HG02970 (cell line): ENCODE measurements at regions not wholly inside any gene's neighbourhood (a gene's known extent, or its start where the extent isn't known, plus 50 kb on each side); places are given as distances from the start of the nearest gene placed in this dataset.

Experiments
- ATAC-seq: cut with Tn5 transposase; IDR thresholded peaks from one replicate; pipeline ENCODE4 v1.9.1; 2021; ENCODE audit warnings: mild to moderate bottlenecking, moderate library complexity, moderate number of reproducible peaks; ENCODE audit not compliant: unreplicated experiment, low FRiP score

DNA sequence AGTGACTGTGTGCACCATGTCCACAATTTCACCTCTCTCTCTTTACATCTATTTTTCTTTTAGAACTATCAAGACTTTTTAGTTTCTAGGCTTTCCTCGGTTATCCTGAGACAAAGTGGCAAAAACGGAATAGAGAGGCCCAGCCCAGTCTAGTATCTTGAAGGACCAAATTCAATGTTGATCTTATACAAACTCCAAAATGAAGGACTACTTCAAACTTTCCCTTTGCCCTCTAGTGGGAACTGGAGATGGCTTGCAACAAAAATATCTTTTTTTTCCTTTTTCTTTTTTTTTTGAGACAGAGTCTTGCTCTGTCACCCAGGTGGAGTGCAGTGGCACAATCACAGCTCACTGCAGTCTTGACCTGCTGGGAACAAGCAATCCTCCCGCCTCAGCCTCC, 338.5 kb upstream of the UMPS start:
- ATAC-seq, result no peak

DNA sequence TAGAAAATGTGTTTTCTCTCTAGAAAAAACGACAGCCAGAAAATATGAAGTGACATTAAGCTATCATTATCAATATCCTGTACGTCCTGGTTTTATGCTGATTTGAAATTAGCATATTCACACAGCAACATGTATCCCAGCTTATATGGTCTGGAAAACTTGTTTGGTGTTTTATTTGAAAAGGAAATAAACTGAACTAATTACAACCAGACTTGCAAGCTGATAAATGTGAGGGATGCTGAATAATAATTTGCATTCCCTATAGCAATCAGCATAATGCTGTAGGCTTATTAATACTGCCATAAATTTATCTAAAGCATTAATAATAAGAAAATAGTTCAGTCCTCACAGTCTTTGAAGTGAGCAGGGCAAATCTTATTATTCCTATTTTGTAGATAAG, 336.9 kb upstream of the UMPS start:
- no peak for ATAC-seq

DNA sequence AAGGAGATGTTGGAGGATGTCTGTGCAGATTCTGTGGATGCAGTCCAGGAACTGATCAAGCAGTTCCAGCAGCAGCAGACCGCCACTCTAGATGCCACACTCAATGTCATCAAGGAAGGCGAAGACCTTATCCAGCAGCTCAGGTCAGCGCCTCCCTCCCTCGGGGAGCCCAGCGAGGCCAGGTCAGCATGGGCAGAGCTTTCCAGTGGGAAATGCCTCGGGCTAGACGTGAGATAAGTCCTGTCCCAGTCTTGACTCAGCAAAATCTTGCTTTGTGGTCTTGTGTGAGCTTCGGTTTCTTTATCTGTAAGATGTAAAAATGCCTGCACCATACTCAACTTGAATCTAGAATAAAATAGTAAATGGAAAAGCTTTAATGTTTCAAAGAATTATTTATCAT, 335.1 kb upstream of the UMPS start:
- no peak for ATAC-seq

DNA sequence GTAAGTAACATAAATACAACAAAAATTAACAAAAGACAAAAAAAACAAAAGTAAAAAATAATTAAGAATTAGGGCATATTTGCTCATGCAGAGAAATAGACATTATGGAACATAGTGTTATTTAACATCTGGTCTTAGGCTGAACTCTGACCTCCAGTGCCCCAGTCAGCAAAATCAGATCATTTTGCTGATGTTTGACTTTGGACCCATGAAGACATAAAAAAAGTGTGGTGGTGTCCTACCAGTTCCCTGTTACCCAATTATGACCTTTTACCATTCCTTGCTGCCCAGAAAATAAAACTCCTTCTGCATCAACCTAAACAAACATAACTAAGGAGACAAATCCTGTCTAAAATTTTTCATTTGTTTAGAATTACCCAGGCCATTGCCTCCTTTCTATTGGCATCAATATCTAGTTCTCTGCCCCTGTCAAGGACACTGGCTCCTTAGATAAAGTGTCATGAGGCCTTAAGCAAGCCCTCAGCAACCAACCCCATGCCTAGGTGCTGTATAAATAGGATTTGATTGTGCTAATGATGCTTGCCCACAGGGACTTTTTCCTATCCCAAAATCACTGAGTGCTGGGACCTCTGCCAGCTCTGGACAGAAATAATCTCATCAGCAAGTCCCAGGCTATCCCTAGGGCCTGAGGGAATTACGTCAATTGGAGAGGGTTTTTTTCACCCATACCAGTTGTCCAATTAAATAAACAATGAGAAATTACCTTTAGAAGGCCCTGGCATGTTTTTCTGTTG, 334.5 kb upstream of the UMPS start:
- no peak for ATAC-seq

DNA sequence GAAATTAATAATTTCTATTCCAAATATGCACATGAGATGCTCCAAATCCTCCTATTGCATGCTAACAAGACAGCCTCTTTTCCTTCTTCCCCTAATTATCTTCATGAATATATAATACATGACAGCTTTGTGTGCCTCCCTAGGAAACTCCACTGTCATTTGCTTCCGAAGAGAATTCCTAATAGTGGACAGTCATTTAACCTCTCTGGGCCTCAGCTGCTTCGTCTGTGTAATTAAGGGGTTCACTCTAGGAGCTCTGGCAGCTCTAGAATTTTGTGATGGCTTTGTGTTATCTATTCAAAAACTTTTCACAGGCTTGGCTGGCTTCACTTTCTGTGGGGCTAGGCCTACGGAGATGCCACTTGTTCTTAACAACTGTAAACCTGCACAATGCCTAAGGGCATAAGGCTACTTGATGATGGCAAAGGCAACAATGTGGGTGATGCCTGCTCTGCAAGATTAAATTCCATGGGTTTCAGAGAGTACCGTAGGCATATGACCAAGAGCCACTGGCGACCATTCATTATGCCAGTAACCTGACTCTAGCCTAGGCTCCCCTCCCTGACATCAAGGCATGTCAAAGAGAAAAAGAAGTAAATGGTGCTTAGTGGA, 333.8 kb upstream of the UMPS start:
- ATAC-seq, result no peak

DNA sequence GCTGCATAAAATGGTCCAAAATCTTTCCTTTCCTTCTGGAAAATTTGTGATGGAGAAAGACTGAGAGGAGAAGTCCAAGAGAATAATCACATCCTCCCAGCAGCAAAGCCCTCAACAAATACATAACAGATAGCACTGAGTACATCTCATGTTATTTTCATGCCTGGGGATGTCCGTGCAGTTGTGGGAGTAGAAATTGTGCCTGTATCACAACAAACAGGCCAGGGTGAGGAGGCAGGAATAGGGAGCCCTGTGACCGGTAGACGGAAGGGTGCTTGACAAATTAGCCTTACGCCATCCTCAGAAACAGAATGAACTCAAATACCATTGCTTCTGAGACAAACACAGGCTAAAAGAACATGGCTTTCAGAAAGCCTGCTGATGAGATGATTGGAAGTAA, 333.2 kb upstream of the UMPS start:
- no peak for ATAC-seq

DNA sequence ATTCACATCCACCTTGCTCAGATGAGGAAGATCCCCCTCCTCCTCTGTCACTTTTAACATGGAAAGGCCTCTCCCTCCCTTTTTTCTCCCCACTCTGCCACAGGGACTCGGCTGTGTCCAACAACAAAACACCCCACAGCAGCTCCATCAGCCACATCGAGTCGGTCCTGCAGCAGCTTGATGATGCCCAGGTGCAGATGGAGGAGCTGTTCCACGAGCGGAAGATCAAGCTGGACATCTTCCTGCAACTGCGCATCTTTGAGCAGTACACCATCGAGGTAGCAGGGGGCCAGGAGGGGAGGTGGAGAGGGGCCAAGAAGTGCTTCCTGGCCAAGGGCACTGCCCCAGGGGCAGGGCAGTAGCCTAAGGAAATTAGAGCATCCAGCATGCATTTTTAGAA, 331.7 kb upstream of the UMPS start:
- ATAC-seq, result no peak

DNA sequence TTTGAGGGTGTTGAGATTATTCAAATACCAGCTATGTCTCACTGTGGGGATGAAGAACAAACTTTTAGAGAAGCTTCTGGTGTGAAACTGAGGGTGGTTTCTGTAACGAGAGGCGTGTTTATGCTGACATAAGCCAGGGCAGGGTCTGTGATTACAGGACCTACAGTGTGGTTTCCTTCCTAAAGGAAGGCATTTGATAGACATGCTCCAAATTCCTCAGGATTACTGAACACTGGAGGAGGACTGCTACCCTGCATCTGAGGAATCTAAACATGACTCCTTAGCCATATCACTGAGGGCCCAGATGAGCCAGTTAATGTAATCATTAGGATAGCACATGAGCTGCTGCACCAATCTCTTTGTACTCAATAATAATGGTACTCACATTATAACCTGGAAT, 328.4 kb upstream of the UMPS start:
- no peak for ATAC-seq

DNA sequence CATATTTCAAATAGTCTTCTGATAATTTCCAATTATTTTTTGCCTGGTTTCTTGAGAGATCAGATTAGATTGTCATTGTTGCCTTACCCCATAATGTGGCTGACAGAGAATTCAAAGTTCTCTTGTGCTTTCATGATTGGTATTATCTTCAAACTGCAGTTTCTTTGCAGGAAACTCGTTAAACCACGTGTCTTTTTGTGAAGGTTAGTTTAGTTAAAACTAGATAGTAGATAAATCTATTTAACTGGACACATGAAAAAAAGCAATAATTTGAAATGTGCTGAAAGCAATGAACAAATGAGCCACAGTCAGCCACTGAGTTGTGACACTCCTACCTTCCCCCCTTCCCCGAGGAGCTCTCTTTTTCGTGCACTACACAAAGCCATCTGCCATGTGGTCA, 327.5 kb upstream of the UMPS start:
- no peak for ATAC-seq

DNA sequence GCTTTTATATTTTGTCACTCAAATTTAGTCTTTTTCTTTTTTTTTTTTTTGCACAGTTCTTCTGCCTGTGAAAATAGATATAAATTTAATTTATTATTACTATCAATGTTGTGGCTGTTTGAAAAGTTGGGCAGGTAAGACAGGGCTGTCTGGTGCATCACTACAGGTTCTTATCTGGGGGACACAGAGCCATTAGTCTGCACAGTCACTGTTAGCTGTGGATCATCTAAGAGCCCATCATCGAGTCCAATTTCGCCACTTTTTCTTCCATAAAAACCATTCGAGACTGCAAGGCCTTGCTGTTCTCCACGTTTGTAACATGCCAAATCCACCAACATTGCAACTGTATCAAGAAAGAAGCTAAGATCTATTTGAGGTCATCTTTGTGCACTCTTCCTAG, 325.6 kb upstream of the UMPS start:
- ATAC-seq, result no peak

DNA sequence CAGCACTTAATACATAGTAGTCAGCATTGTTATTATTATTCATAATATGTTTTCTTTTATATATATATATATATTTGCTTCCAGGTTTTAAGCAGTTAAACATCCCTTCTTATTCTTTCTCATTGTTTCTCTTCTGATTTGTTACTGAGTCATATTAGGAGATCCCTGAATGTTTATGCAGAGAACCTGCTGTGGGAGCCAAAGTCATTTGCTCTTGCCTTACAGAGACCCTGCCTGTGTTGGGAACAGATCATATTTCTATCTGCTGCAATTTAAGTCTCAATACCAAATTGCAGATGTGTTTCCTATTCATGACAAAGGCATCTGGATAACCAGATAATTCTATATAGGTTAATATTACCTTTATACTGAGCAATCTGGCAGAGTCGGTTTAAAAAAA, 323.0 kb upstream of the UMPS start:
- ATAC-seq, result no peak

DNA sequence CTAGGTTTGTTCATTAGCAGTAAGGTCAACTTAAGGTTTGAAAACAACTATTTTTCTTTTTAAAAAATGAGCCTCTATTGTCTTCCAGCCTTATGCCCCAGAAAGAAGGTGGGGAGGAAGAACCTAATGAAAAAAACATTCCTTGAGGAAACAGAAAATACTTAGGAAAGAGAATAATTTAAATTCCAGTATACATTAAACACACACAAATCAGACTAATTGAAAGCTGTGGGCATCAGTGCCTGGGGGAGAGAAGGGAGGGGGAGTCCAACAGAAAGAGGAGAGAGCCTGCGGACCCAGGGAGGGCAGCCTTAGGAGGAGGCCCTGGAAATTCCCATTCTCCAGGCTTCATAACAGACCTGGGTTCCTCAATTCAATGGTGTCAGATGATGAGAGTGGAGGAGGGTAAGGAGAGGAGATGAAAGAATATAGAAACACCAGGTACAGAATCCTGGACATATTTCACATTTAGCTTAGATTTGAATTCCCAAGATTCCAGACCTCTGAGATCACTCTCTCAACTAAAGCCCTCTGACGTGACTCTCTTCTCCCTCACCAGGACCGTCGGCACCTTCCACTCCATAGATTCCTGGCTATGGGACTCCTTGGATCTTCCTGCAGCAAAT, 320.5 kb upstream of the UMPS start:
- ATAC-seq, result no peak

DNA sequence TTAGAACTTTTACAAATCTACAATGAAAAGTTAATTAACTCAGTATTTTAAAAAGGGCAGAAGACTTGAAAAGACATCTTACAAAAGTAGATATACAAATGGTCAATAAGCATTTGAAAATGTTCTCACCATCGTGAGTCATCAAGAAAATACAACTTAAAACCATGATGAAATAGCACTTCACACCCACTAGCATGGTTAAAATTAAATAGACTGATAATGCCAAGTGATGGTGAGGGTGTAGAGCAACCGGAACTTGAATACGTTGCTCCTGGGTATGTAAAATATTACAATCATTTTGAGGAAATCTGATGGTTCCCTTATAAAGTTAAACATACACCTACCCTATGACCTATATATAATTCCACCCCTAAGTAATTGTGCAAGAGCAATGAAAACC, 319.8 kb upstream of the UMPS start:
- ATAC-seq, result no peak

DNA sequence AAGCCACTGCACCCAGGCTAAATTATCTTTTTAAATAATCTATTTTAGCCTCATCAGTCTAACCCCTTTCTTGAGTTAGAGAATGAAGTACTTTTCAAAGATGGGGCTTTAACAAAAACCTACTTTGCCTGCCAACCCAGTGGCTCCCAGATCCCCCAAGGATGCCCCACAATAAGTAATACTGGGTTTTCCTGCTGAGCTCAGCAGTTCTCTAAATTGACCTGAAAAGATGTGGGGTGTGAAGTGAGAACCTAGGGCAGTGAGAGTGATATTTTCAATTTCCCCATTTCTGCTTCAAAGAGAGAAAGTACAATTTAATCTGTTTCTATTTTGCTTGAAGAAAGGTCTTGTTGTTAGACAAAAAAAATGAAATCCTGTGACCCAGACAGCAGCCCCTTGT, 318.5 kb upstream of the UMPS start:
- no peak for ATAC-seq

DNA sequence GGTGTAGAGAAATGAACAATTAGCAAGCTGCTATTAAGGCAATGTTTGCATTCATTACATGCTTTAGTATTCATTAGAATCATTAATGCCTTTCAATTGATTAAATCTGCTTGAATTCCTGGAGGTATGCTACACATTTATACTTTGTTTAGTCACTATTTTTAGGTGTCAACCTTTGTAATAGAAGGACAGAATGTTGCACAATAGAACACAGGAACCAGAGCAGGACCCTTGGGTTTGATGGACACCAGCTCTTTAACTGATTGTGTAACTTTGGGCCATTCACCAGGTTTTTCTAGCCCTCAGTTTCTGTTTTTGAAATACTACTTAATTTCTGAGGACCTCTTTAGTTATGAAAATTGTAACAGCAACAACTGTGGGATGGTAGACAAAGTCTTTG, 317.6 kb upstream of the UMPS start:
- no peak for ATAC-seq

DNA sequence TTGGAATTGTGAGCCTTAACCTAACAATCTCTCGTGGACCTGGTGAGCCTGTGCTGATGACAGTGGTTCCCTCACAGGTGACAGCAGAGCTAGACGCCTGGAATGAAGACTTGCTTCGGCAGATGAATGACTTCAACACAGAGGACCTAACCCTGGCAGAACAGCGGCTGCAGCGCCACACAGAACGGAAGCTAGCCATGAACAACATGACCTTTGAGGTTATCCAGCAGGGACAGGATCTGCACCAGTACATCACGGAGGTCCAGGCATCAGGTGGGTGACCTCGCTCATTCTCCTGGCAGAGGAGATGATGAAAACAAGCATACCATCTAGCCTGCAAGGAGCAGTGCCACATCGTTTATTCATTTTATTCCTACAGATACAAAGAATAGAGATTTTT, 316.9 kb upstream of the UMPS start:
- no peak for ATAC-seq

DNA sequence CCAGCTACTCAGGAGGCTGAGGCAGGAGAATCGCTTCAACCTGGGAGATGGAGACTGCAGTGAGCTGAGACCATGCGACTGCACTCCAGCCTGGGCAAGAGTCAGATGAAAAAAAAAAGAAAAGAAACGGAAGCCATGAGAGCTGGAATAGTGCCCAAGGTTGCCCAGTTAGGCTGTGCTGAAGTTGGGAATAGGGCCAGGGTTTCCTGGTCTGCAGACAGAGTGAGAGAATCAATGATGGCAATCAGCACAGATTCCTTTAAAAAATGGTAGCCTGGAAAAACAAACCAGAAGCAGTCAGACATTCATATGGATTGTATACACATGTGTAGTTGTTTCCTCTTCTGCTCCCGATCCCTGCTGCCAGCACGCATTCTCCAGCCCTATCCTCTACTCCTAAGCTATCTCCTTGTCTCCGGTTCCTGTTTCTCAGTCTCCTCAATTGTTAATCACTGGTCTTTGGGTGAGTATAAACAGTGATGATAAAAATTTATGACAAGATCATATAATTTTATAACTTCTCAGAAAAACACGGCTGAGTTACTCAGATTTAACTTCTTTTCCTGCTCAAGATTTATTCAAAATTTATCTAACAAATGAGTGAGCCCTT, 316.2 kb upstream of the UMPS start:
- no peak for ATAC-seq

DNA sequence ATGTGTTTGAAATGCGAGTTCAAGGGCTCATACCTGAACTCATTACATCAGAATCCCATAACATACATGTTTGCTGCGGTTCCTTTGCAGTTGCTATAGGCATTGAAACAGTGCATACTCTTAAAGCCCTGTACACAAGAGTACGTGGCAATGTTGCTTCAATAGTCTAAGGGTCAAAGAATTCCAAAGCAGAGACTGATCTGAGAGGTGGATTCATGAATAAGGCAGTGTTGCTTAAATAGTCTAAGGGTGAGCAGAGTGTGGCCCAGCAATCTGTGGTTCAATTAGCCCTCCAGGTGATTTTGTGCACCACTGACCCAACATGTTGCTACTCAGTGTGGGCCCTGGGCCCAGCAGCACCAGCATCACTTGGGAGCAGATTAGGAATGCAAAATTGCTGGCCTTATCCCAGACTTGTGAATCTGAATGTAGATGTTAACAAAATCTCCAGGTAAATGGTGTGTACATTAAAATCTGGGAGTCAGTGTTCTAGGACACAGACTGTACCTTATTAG, 314.7 kb upstream of the UMPS start:
- no peak for ATAC-seq

DNA sequence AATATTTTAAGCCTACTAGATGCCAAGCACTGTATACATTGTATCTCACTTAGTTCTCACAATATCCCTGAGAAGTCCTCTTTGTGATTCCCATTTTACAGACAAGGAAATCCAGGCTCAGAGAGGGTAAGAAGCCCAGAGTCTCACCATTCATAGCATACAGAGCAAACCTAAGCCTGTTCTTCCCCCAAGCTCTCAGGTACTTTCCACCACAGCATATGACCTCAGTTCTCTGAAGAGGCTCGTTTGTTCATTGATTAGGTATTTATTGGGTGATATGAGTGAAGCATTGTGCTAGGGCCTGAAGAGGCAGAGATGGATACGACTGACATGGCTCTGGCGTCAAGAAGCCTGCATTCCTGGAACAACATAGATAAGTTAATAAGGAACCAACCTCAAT, 310.9 kb upstream of the UMPS start:
- ATAC-seq, result no peak

DNA sequence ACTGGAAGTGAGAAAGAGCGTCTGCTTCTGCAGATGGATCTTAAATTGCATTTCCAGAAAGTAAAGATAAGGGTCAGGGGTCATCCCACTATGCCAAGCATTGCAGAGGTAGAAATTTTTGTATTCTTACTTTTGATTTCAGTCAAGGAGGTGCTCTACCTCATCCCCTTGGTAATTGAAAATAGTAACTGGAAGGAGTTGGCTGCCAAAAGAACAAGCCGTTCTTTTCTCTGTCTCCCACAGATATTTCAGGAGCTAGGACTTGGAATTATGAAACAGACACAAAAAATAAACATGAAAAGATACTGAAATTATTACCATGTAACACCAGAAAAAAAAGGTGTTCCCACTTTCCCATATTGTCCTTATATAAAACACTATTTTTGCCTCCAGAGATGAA, 309.9 kb upstream of the UMPS start:
- ATAC-seq, result no peak

DNA sequence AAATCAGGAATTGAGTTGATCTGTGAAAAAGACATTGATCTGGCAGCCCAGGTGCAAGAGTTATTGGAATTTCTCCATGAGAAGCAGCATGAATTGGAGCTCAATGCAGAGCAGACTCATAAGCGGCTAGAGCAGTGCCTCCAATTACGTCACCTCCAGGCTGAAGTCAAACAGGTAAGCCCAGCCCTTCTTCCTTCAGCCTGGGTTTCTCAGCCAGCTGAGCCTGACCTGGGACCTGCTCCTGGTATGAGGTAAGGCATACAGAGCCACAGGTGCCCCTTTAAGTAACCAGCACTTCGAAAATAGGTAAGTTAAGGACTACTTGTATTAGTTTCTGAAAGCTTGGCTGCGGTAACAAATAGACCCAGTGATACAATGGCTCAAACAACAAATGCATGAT, 307.4 kb upstream of the UMPS start:
- no peak for ATAC-seq

DNA sequence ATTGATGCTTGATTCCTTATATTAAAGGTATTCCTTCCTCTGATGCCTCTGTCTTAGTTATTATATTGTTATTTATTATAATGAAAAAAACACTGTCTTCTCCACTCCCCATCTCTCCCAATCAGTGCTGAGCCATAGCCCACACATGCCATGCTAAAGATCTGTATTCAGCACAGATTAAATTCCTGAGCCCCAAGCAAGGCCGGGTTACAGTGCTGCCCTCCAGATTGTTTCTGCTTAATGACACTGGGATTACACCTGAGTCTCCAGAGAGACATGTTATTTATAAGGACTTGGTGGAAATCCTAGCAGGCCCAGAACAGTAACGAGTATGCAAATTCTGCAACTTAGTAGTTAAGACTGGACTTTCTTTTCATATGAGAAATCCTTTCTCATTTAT, 305.9 kb upstream of the UMPS start:
- ATAC-seq, result no peak
